Activated CD8-positive, alpha-beta T cell treated with anti-CD3 and anti-CD28 coated beads for 36 hours (primary cell): ENCODE measurements at regions not wholly inside any gene's neighbourhood (a gene's known extent, or its start where the extent isn't known, plus 50 kb on each side); places are given as distances from the start of the nearest gene placed in this dataset.

Source experiments
- ATAC-seq: fragments of 200-7000 bp; cut with Tn5 transposase; one replicate; pipeline ENCODE4 v1.10.0; 2021; ENCODE audit warnings: mild to moderate bottlenecking, moderate library complexity
- CTCF ChIA-PET: fragments of 350-600 bp; sonication (Branson Sonifier 250); formaldehyde crosslinking; loops from one replicate; lab custom pipeline; 2021; ENCODE audit warnings: antibody characterized with exemption; lab: Charles Lee
- POLR2A ChIA-PET: fragments of 350-600 bp; sonication (Branson Sonifier 250); formaldehyde crosslinking; loops from one replicate; lab custom pipeline; 2021; ENCODE audit warnings: antibody characterized with exemption; lab: Charles Lee
- DNase-seq: peaks from one replicate; pipeline ENCODE4 v3.0.0-alpha.2; 2020
- H3K27ac Mint-ChIP-seq: one replicate; pipeline ENCODE4 v1.8.0; 2021; ENCODE audit warnings: mild to moderate bottlenecking, mixed read lengths
- H3K27me3 Mint-ChIP-seq: one replicate; pipeline ENCODE4 v1.8.0; 2021; ENCODE audit warnings: mixed read lengths
- H3K36me3 Mint-ChIP-seq: one replicate; pipeline ENCODE4 v1.8.0; 2021; ENCODE audit warnings: low read depth, mixed read lengths
- H3K4me1 Mint-ChIP-seq: one replicate; pipeline ENCODE4 v1.8.0; 2021; ENCODE audit warnings: low read depth, mixed read lengths
- H3K4me3 Mint-ChIP-seq: one replicate; pipeline ENCODE4 v1.8.0; 2021; ENCODE audit warnings: mild to moderate bottlenecking, moderate library complexity, mixed read lengths
- H3K9me3 Mint-ChIP-seq: one replicate; pipeline ENCODE4 v1.8.0; 2021; ENCODE audit warnings: mixed read lengths
- CTCF ChIP-seq: fragments of 200-600 bp; IDR thresholded peaks from one replicate; pipeline ENCODE4 v1.8.0; 2022; ENCODE audit warnings: antibody characterized with exemption, mild to moderate bottlenecking
- intact Hi-C: fragments of 100-400 bp; cut with micrococcal nuclease; formaldehyde crosslinking; loops from one replicate; pipeline ENCODE4 v1.10.0; 2022

GRCh38 chr4:151921386-151921785 is 160.6 kb upstream of the GATB start:
- Mint-ChIP-seq H3K4me1 (peaks cover 8% of the 10 kb centered on the region), H3K9me3 (no peaks in the 10 kb centered on the region), H3K36me3 (no peaks in the 10 kb centered on the region), H3K27me3 (no peaks in the 10 kb centered on the region), H3K4me3 (no peak overlapping the region), H3K27ac (no peak overlapping the region)
- intact Hi-C loops, result loop anchor here (10.0 kb wide), 1 partner anchor 157 kb away; the partner anchor contains the start of gene GATB
- ChIA-PET POLR2A (interaction anchor here (0.6 kb wide), 1 partner anchor 48 kb away, joined by 3 read pairs; no protein-coding TSS in a partner anchor), CTCF (no interaction called here)
- no peak for DNase-seq
- no peak for TF ChIP-seq CTCF
- no peak for ATAC-seq

- intact Hi-C loops, result no loop called here
- POLR2A ChIA-PET, result interaction anchor here (0.7 kb wide), 1 partner anchor 1239 kb away, joined by 3 read pairs; no protein-coding TSS in a partner anchor
- Mint-ChIP-seq H3K27me3 (no peaks in the 10 kb centered on the region), H3K36me3 (no peaks in the 10 kb centered on the region), H3K4me3 (no peak overlapping the region), H3K27ac (no peak overlapping the region), H3K9me3 (peaks cover 6% of the 10 kb centered on the region), H3K4me1 (peaks cover 5% of the 10 kb centered on the region)
- DNase-seq (no peak), ATAC-seq (no peak)
- TF ChIP-seq CTCF, result no peak
- CTCF ChIA-PET, result interaction anchor here (1.3 kb wide), 1 partner anchor 29 kb away, joined by 3 read pairs; no protein-coding TSS in a partner anchor
These were observed 156.4 kb upstream of the GATB start for GRCh38 chr4:151917145-151917734.

GRCh38 chr4:151912632-151913031 is 151.8 kb upstream of the GATB start:
- ChIA-PET CTCF (no interaction called here), POLR2A (no interaction called here)
- ATAC-seq, result no peak
- no peaks in the 10 kb centered on the region for H3K27me3 Mint-ChIP-seq
- DNase-seq, result no peak
- no peak for TF ChIP-seq CTCF
- no peak overlapping the region for H3K27ac Mint-ChIP-seq
- intact Hi-C loops, result no loop called here
- peaks cover 6% of the 10 kb centered on the region for H3K9me3 Mint-ChIP-seq
- no peak overlapping the region for H3K4me3 Mint-ChIP-seq
- H3K4me1 Mint-ChIP-seq, result no peaks in the 10 kb centered on the region
- no peaks in the 10 kb centered on the region for H3K36me3 Mint-ChIP-seq

- H3K36me3 Mint-ChIP-seq, result no peaks in the 10 kb centered on the region
- ChIA-PET POLR2A (no interaction called here), CTCF (no interaction called here)
- no peak overlapping the region for H3K27ac Mint-ChIP-seq
- DNase-seq (no peak), ATAC-seq (no peak)
- H3K9me3 Mint-ChIP-seq, result peaks cover 6% of the 10 kb centered on the region
- no peak overlapping the region for H3K4me3 Mint-ChIP-seq
- H3K4me1 Mint-ChIP-seq, result no peaks in the 10 kb centered on the region
- intact Hi-C loops, result no loop called here
- H3K27me3 Mint-ChIP-seq, result no peaks in the 10 kb centered on the region
- TF ChIP-seq CTCF, result no peak
These were observed 151.2 kb upstream of the GATB start for GRCh38 chr4:151911970-151912369.

GRCh38 chr4:151908734-151909497 is 148.1 kb upstream of the GATB start:
- Mint-ChIP-seq H3K27ac (no peak overlapping the region), H3K4me3 (no peak overlapping the region), H3K27me3 (no peaks in the 10 kb centered on the region), H3K9me3 (peaks cover 3% of the 10 kb centered on the region), H3K36me3 (no peaks in the 10 kb centered on the region), H3K4me1 (peaks cover 3% of the 10 kb centered on the region)
- ATAC-seq (no peak), DNase-seq (no peak)
- ChIA-PET CTCF (no interaction called here), POLR2A (no interaction called here)
- TF ChIP-seq CTCF, result no peak
- intact Hi-C loops, result no loop called here
